ENCODE measurements at regions not wholly inside any gene's neighbourhood (a gene's known extent, or its start where the extent isn't known, plus 50 kb on each side); places are given as distances from the start of the nearest gene placed in this dataset.

DNA sequence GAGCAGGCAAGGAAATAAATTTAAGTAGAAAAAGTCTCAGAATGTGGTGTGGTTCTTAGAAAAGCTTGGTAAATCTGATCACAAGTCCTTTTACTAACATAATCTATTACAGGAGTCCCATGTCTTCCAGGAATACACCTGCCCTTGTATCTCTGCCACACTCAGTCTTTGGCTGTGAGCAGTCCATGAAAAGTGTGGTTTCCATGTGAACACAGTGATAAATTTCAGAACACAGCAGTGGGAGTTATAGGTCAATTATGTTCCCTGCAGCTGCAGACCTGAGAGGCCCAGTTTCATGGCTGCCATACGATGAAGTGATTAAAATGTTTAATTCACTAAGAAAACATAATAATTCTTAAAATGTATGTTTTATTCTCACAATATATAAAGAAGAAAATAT, 366.9 kb upstream of the STAC start:
- TF ChIP-seq, protein P1, sequence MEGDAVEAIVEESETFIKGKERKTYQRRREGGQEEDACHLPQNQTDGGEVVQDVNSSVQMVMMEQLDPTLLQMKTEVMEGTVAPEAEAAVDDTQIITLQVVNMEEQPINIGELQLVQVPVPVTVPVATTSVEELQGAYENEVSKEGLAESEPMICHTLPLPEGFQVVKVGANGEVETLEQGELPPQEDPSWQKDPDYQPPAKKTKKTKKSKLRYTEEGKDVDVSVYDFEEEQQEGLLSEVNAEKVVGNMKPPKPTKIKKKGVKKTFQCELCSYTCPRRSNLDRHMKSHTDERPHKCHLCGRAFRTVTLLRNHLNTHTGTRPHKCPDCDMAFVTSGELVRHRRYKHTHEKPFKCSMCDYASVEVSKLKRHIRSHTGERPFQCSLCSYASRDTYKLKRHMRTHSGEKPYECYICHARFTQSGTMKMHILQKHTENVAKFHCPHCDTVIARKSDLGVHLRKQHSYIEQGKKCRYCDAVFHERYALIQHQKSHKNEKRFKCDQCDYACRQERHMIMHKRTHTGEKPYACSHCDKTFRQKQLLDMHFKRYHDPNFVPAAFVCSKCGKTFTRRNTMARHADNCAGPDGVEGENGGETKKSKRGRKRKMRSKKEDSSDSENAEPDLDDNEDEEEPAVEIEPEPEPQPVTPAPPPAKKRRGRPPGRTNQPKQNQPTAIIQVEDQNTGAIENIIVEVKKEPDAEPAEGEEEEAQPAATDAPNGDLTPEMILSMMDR (IDR thresholded peaks at IDR 0.05) = no peak
- TF ChIP-seq POLR2A (IDR thresholded peaks at IDR 0.05; ENCODE audit: low read depth) (no peak), POLR2AphosphoS5 (IDR thresholded peaks at IDR 0.05) (no peak)

Data from esophagus muscularis mucosa (tissue), 3 donors.